ENCODE measurements at regions not wholly inside any gene's neighbourhood (a gene's known extent, or its start where the extent isn't known, plus 50 kb on each side); places are given as distances from the start of the nearest gene placed in this dataset.

DNA sequence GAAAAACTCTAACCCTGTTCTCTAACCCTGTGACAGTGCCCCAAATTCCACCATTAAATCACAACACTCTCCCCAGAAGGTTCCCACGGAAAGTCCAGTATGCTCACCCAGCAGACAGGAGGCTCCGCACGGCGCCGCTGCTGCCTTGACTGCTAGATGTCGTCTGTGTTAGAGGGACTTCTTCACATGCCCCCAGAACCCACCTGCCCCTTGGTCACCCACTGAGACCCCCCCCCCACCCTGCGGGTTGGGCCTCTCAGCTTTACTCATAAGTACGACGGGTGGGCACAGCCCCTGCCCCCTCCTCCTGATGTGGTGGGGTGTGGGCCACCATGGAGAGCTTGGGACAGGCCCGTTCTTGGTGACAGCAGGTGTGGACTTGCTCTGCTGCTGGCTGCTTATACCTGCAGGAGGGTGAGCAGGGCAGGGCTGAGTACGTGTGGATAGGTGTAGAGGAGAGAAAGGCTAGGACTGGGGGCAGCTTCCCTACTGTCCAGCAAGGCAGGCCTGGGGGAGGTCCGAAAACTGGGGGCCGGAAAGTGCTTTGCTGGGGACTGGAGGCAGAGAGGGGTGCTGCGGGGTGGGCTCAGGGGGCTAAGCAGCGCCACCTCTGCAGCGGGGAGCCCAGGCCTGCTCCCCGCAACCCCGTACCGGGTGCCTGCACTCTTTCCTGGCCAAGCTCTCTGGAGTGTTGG, 57.5 kb upstream of the OLFM1 start:
- DNase-seq (ENCODE audit: low read depth in 2 of 2) = no peak

DNA sequence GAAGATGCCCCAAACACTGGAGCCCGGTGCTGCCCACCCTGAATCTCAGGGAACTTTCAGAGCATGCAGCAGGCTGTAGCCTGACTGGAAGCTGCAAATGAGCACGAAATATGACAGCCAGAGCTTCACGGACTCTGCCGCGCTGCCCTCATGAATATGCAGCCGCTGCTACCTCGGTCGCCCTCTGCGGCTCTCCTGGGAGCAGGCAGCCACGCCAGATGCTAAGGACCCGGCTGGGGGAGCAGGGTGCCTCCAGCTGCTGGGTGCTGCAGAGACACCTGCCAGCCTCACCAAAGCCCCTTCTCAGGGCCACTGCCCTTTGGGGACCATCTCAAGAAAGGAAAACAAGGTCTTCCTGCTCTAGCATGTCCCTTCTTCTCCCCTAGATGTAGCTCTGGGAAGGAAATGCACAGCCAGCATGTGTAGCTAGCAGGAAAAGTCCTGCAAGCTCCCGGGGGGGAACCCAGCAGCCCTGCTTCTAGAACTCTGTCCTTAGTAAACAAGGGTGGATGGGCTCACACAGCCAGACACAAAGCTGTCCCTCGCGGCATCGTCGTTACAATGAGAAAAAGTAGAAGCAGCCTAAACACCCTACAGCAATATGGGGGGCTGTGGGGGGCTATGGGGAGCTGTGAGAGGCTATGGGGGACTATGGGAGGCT, 56.8 kb upstream of the OLFM1 start:
- DNase-seq (ENCODE audit: low read depth in 2 of 2) = no peak

DNA sequence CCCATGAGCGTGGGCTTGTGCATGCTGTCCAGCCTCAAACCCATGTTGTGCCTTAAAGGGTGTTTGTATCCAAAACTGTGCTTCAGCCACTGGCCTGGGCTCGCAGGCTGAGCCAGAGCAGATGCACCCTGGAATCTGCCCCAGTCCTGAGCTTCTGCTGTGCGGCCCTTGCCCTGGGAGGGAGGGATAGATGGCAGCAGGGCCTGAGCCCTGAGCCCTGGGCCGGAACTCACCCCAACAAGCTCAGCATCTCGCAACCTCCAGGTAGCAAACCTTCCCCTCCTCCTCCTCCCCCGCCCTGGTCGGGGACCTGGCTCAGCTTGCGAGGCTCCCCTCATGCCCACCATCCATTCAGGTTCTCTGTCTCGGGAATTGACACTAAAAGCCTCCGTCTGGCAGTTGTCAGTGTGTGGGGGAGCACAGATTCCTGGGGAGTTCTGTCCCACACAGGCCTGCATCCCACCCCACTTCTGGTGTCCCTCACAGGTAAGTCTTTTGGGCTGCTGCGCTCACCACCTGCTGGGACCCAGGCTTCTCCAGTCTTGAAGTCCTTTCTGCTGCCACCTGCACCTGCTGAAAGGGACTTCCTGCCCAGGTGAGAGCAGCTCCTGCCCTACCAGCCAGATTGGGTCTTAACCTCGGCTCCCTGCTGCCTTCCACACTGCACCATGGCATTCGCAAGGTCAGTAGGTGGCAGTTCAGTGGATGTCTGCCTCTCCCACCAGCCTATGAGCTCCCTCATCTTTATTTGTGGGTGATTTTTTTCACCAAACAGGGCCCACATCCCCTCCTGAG, 55.2 kb upstream of the OLFM1 start:
- DNase-seq (ENCODE audit: low read depth in 2 of 2) = no peak

DNA sequence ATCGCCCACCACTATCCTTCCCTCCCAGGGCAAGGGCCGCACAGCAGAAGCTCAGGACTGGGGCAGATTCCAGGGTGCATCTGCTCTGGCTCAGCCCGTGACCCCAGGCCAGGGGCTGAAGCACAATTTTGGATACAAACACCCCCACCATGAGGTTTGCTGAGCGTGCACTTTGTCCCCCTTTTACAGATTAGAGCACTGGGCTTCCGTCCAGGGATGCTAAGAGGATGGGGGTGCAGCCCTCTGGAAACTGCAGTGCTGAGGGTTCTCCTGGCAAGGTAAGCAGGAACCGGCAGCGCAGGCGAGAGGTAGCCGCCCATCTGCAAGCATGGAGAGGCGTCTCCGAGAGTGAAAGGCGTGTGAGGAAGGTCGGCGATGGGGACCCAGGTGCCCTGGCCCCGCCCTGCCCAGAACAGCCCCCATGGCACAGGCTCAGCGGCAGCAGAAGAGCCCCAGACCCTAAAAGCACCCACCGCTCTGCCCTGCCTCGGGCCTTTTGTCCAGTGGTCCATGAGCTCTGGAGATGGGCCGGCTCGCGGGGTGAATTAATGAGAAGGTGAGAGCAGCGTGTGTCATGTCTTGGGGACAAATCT, 54.5 kb upstream of the OLFM1 start:
- DNase-seq (ENCODE audit: low read depth in 2 of 2) = no peak

DNA sequence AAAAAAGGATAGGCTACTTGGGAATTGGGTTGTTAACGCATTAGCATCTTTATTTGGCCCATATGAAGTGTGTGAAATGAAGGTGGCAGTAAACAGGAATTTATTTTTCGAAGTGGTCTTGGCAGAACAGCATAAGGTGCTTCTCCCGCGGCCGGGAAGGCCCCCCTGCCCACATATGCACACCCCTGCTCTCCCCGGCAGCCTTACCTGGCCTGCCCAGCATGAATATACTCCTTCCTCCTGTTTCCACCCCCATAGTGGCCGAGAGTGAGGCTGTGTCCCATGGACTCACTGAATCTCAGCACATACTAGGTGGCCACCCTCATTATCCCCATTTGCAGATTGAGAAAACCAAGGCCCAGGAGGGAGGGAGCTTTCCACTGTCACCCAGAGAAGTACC, 54.0 kb upstream of the OLFM1 start:
- no peak for DNase-seq (ENCODE audit: low read depth in 2 of 2)

DNA sequence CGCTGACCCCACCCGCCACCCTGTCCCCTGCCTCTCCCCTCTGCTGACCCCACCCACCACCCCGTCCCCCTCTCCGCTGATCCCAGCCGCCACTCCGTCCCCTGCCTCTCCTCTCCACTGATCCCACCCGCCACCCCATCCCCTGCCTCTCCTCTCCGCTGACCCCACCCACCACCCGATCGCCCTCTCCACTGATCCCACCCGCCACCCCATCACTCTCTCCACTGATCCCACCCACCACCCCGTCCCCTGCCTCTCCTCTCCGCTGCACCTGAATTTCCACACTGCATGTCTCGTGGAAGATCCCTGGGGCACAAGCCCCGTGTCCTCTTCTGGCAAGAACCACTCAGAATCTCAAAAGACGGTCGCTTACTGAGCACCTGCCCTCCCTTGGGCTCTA, 53.4 kb upstream of the OLFM1 start:
- DNase-seq (ENCODE audit: low read depth in 2 of 2) = no peak

DNA sequence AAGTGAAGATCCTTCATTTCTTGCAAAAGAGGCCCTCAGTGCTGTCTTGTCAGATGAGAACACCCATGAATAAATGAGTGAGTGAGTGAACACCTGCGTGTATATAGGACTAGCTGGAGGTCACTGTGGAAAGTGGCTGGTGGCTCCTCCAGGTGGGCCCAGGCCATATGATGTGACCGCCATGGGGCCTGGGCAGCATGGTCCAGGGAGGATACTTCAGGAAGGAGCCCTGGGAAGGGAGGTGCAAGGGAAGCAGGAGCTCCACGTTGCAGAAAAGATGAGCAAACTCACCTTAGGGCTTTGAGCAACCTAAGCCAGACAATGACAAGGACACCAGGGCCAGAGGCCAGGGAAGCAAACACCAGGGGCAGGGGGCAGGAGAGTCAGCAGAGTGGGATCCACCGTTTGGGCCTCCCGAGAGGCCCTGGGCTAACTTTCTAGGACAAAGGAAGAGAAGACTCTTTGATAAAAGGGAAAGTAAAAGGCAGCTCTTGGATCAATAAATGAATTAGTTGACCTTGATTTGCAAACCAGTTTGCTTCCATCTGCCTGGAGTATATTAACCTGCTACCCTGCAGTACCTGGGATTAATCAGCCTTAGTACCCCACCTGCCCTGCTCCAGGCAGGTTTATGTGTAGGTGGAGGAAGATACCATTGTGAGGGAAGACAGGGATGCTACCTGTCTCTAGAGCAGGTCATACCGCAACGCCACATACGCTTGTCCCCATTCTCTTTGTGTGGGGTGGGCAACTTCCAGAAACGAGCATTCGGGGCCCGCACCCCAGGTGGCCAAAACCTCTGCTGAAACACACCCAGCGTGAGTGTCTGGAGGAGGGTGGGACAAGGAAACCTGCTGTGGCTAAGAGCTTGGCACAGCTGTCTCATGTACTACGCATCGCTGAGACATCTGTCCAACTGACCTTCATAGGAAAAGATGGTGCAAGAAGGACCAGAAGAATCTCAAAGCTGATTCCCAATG, 51.4 kb upstream of the OLFM1 start:
- no peak for DNase-seq (ENCODE audit: low read depth in 2 of 2)

DNA sequence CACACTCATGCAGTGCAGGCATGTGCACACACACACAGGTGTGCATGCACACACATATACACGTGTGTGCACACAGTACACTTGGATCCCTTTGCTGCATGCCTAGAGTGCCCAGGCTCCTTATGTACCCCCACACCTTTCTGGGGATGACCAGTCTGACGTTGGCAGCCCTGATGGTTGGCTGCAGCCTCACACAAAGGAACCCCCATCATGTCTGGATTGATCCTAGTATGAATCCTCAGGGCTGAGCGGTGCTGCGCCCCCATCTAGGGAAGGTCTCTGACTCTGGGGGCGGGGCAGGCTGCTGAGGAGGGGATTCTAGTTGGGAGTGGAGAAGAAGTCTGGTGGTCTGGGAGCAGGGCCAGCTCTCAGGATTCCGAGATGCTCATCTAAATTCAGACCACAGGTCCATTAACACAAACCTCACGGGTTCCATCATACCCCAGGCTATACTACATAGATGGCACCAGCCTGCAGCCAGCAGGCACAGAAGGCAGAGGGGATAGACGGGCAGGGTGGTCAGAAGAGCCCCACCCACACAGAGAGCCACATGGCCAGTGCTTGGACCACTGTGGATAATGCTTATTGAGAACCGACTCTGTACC, 50.5 kb upstream of the OLFM1 start:
- no peak for DNase-seq (ENCODE audit: low read depth in 2 of 2)

DNA sequence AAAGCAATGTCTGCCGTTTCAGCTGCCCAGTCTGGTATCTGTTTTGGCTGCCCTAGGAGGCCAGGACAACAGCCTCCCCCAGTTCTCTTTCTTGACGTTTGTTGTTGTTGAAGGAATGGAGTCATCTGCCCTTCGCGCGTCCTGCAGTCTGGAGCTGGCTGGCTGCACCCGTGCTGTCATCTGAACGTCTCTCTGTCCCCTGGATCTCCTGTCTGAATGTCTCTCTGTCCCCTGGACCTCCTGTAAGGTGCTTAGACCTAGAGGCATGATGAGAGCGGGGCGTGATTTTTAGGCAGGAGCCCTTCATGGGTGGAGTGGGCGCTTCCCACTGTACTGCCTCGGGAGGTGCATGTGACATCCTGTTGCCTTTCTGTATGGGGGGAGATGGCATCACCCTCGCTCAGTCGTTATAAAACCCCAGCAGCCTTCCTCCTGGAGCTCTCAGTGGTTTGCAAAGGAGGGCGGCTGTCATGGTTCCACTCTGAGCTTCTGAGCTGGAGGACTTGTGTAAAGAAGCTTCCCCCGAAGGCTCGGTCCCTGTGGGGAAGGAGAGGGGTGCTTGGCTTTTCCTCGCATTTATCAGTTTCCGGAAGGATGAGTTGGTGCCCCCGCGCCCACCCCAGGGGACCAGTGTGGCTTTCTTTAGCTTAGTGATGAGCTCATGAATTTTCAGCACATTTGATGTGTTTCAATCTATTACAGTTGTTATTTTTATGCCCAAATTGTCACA, 49.8 kb upstream of the OLFM1 start:
- no peak for DNase-seq (ENCODE audit: low read depth in 2 of 2)

Measured in lung microvascular endothelial cell (primary cell).